GM19035 (cell line): ENCODE measurements at regions not wholly inside any gene's neighbourhood (a gene's known extent, or its start where the extent isn't known, plus 50 kb on each side); places are given as distances from the start of the nearest gene placed in this dataset.

Experiments used
- ATAC-seq: cut with Tn5 transposase; IDR thresholded peaks from one replicate; pipeline ENCODE4 v1.9.1; 2021; ENCODE audit not compliant: unreplicated experiment

DNA sequence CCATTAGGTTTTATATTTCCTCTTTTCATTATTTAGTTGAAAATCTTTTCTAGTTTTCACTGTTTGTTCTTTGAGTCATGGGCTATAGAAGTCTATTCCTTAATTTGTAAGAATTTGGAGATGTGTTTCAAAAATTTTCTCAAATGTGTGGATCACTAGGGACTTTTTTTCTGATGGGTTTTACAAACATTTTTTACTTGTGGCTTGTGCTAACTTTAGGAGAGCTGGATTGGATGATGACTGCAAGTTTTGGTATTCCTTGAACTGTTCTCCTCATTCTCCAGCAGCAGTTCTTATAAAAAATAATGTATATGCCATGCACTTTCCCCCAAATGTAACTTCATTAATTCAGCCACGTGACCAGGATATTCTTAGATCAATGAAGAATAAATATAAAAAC, 94.7 kb upstream of the CWC22 start:
- no peak for ATAC-seq

DNA sequence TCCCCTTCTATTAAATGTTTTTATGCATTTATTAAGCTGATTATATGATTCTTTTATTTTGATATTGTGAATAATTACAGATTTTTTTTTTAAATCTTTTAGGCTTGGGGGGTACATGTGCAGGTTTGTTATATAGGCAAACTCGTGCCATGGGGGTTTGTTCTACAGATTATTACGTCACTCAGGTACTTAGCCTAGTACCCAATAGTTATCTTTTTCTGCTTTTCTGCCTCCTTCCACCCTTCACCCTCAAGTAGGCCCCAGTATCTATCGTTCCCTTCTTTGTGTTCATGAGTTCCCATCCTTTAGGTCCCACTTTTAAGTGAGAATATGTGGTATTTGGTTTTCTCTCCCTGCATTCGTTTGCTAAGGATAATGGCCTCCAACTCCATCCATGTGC, 92.2 kb upstream of the CWC22 start:
- no peak for ATAC-seq

DNA sequence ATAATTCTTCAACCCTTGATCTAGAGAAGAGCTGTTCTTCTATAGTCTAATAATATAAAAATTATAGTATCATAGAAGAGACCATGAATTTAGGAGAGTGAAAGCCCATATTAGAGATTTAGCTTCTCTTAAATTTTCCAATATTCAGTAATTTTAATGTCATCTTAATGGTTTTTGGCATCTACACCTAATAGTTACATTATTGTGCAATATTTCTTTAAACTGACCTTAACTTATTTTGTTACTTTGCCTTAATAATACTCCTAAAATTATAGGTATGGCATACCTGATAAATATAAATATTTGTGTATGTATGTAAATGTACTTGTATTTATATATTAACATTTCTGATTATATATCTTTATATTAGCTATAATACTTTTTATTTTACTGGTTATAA, 78.0 kb upstream of the CWC22 start:
- no peak for ATAC-seq

DNA sequence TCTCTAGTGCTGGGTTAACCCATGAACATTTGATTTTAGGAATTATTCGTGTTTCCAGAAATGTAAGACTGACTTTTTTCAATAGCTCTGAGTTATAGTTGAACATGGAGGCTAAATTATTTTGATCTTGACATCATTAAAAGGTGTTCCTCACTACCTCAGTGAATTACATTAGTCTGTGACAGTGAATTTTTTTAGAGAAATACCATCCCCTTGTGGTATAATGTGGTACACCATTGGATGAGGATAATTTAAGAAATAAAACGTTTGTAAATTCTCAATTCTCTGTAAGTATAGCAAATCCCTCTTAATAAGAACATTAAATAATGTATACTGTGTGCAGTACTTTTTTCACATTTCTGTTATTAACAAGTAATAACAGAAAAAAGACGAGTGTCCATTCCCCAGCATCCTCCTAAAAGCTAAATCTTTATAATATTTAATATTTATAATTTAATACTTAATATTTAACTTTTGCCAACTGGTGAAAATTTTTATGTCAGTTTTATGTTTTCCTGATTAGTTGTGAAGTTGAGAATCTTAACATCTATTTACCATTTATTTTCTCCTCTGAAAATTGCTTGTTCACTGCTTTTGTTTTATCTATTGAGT, 70.3 kb upstream of the CWC22 start:
- no peak for ATAC-seq

DNA sequence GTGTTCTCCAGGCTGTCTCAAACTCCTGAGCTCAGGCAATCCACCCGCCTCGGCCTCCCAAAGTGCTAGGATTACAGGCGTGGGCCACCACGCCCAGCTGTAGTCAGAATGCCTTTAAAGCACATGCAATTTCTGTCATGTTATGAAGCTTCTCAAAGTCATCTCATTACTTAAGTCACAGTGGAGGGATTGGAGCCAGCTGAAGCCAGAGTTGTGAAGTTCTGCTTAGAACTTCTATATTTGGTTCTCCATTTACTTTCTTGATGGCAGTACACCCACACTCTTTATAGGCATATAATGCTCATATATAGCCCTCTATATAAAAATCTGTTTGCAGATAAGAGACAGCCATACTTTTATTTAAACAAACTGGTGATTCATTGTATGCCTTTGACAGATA, 68.8 kb upstream of the CWC22 start:
- ATAC-seq = no peak

DNA sequence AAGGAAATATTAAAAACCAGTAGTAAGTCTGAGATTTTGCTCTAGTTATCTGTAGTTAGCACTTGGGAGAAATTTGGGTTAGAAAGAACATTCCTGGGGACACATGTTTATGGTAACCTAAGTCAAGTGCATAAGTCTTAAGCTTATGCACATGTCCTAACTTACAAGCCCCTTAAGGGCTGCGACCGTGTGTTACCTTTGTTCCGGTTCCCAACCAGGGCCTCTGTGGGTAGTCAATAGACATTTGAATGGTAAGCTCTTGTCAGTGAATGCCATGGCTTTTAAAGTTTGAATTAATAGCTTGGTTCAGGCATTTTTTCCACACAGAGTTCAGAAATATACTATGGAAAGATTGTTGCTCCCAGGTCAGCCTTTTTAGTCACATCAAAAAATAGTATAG, 64.7 kb upstream of the CWC22 start:
- no peak for ATAC-seq

DNA sequence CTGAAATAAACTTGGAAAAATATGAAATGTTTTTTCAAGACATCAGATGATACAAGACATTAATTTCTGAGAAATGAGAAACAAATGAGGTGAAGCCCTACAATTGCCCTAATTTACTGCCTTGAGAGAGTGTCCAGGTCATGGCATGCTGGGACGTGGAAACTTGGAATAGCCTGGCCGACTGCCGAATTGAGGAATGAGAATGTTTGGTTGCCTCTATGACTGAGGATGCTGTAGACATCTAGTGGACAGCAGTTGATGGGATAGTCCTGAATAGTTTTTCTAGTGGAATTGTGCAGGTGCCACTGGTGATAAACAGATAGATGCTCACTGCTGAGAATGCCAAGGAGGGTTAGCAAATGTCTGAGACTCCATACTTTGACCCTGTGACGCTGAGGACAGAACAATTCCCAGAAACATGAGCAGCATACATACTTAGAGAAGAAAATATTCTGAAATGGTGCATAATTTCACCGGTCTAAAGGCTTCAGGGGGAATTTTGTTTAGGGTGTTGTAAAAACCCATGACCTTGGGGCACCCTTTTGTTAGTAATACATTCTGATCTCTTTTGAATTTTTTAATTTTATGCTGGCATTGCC, 56.5 kb upstream of the CWC22 start:
- no peak for ATAC-seq

DNA sequence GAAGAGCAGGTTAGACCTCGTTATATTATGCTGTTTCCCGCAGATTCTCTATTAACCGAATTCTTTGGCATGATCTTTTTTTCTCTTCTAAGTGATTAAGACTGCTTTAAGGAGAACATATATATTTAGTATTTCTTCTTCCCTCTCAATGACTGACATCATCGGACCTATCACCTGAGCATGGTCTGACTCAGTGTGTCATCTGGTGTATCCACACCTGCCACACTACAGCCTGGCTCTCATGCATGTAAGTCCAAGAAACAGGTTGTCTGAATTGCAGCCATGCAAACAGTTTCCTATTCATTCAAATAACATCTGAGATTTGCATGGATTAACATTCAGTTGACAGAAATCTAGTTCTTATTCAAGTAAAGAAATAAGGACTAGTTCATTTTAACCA, 55.1 kb upstream of the CWC22 start:
- ATAC-seq = no peak

DNA sequence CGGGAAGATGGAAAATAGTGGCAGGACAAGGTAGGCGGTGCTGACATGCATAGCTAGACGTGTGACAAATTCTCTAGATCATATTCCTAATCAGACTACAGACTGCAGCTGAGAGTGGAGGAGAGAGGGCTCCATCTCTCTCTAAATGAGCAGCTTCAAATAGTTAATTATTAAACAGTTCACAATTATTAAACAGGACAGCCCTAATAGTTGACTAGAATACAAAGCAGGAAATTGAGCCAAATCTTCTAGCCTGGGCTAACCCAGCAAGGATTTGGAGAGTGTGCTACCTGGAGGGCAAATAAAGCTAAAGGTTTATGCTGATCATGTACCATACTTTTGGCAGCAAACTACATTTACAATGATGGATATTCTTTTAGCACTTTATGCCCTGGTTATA, 54.4 kb upstream of the CWC22 start:
- no peak for ATAC-seq

DNA sequence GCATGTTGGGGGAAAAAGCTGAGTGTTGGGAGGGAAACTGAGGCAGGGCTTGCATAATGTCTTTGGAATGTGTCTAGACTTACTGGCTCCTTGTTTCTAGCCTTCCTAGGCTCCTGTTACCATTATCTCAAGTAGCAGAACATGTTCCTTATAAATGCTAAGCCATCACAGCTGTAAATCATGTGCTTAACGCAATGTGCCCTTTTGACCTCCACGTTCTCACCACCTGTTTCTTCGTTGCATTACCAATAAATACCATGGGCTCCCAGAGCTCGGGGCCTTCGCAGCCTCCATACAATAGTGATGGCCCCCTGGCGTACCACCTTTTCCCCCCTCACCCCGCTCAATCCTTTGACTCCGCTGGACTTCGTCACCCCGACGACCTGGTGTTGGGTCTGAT, 54.0 kb upstream of the CWC22 start:
- ATAC-seq = no peak

DNA sequence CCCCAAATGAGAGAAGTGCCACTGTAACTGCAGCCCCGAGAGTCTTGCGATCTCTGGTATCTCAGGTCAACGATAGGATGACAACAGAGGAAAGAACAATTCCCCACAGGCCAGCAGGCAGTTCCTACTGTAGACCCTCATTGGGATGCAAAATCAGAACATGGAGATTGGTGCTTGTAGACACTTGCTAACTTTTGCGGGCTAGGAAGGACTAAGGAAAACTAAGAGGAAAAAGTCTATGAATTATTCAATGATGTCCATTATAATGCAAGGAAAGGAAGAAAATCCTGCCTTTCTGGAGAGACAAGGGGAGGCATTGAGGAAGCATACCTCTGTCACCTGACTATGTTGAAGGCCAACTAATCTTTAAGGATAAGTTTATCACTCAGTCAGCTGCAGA, 51.9 kb upstream of the CWC22 start:
- no peak for ATAC-seq

DNA sequence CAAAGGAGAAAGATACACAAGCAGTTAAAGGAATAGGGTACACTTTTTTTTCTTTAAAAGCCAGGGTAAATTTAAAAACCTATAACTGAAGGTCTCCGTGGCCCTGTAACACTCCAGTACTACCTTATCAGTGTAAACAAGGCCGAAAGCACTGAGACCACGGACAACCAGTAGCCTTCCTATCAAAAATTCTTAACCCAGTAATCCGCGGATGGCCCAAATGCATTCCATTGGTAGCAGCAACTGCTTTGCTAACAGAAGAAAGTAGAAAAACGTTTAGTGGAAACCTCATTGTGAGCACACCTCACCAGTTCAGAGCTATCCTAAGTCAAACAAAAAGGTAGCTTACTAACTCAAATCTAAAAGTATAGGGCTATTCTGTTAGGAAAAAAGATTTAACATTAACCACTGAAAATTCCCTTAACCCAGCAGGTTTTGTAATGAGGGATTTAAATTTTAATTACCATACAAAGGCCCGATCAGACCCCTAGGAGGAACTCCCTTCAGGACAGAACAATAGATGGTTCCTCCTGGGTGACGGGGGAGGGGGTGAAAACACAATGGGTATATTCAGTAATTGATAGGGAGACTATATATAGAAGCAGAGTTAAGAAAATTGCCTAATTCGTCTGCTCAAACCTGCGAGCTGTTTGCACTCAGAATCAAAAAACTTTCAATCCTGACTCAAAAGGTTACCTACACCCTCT, 50.8 kb upstream of the CWC22 start:
- no peak for ATAC-seq
